NCI-H2081 treated with DMSO at 0.1 percent for 48 hours (cell line): ENCODE measurements at regions not wholly inside any gene's neighbourhood (a gene's known extent, or its start where the extent isn't known, plus 50 kb on each side); places are given as distances from the start of the nearest gene placed in this dataset.

Experiments used
- DNase-seq: peaks from one replicate; lab custom pipeline; 2025; lab: John Stamatoyannopoulos, UW

DNA sequence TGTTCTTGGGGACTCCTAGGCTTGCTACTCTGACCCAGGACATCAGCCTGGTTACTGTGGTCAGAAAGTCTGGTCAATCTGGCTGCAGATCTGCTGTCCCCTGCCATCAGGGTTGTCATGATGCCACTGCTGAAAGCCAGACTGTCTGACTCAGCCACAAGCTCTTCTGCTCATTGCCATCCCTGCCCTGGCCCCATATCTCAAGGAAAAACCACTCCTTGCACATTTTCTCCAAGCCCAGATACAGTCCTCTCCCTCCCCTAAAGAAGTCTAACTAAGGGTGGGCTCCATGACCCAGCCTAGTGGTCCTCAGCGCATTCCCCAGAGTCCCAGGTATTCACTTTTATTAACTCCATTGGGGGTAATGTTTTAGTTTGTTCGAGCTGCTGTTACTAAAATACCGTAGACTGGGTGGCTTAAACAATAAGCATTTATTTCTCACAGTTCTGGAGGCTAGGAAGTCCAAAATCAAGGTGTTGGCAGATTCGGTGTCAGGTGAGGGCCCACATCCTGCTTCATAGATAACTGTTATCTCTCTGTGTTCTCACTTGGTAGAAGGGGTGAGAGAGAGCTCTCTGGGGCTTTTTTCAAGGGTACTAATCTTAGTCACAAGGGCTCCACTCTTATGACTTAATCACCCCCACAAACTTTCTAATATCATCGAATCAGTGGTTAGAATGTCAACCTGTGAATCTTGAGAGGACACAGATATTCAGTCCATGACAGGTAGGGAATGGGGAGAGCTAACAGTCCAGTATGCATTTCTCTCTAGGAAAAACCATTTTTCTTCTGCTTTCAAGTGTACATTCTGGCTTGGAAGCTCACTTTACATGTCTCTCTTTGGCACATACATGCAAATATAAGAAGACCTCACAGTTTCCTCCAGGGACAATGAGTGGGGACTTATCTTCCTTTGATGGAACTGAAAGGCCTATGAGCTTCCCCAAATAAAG lies 94.8 kb upstream of the CXCR4 start:
- no peak for DNase-seq

DNA sequence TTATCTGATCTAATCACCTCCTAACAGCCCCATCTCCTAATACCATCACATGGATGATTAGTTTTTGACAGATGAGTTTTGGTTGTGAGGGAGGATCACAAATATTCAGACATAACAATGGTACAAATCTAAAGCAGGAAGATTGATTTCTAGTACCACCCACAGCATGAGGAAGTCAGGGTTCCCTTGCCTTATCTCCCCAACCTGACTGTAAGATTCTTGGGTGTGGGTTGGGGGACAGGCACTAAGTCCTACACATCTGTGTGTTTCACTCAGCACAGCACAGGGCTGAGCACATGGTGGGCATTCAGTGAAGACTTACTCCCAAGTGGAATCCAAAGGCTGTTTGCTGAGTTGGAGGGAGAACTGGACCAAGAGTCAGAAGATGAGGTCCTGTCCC lies 93.8 kb upstream of the CXCR4 start:
- DNase-seq: no peak

DNA sequence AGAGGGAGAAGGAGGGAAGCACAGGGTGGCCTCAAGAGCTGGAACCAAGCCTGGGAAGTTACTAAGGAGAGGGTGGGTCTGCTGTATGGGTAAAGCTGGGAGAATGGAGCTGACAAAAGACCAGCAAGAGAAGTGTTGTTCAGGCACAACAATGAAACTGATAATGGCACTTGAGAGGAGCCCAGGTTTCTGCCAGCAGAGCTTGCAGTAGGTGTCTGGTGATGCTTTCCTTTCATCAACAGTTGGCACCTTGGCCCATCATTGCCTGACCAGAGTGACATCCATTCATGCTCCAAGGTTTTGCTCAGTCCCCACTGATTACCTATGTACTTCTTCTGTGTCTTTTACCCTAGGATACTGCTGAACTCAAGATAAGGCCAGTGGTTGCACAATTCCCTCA lies 92.9 kb upstream of the CXCR4 start:
- no peak for DNase-seq

DNA sequence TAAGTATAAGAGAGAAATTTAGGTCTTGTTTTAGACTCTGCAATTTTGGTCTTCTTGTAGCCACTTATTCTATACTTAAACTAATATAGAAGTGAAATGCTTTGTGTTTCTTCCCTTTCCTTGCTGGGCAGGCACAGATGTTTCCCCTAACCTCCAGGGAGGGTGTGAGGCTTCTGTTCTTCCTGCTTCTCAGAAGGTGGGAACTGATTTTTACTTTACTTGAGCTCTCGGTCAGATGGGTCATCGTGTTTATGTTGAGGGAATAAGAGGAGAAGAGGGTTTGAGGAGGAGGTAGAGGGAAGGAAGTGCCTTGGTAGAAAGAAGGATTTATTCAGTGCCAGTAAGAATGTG lies 92.5 kb upstream of the CXCR4 start:
- no peak for DNase-seq

DNA sequence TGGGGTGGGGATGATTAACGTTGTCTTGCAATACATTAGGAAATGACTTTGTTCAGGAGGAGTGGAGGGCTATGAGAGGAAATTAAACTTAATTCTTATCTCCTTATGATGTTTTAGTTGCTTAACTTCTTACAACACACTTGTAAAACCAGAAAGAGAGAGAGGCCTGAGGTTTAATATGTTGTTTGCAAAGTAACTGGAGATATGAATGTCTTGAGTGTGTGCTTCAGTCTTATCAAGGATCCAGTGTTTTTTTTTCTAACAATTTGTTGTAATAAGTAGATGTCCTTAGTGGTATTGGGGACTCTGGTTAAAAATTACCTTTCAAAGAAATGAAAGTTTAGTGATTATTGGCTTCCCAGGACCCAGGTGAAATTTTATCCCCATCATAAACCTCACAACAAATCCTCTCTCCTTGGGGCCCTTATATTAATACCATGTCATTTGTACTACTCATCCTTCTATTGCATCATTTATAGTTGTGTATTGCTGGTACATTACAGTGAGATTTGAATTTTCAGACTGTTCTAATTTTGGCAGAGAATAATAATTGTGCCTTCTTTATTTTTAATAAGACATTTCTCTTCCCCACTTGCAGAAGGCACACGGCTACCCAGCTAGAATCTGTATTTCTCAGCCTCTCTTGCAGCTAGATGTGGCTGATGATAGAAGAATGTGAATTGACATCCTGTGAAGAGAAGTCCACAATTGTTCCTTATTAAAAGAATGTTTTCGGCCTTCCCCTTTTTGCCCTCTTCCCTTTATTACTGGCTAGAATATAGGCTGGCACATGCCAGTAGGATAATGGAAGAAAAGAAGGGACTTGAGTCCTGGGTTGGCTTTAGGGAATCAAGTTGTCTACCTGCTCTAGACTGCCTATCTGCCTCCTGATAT lies 91.9 kb upstream of the CXCR4 start:
- no peak for DNase-seq

DNA sequence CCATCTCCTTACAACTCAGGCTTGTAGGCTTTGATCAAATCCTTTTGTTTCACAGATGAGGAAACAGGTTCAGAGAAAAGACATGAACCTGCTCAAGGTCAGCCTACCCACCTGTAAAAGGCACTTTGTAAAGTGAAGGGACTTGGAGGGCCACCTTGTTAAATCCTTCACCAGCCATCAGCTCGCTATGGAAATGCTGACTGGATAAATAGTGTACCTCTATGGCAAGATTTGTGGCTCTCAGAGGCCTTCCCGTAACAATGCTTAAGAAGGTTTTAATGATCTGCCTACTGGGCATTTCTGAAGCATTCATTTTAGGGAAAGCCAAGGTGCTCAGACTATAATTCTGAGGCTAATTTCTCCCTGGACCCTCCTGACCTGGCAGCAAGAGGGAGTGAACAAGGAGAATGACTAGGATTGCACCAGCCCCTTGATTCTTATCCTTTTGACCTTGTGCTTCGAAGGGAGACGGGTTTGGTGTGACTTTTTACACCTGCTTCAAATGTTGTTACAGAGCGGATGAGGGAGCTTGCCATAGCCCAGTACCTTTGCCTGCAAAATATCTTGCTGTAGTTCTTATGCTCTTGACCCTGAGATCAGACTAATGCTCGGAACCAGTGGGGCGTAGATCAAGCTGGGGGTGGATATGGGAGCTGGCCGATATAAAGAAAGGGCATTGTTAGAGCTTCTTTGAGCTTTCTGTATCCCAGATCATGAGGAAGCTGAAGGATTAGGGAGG lies 90.9 kb upstream of the CXCR4 start:
- DNase-seq: no peak

DNA sequence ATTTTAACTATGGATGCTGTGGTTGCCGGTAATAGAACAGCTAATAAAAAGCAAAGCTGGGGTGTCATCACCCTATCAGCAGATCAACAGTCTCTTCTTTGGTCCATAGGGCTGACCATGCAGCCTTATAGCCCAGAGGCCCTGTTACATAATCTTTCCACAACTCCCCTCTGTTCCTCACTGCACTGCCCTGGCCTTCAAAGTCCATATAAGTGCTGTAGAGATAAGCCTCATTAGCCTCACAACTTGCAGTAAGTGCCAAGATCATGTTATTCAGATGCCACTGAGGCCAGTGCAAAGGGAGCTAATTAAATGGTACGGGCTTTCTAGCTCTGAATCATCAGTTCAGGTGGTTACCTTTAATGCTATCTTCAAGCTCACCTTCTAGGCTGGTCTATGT lies 89.7 kb upstream of the CXCR4 start:
- no peak for DNase-seq

DNA sequence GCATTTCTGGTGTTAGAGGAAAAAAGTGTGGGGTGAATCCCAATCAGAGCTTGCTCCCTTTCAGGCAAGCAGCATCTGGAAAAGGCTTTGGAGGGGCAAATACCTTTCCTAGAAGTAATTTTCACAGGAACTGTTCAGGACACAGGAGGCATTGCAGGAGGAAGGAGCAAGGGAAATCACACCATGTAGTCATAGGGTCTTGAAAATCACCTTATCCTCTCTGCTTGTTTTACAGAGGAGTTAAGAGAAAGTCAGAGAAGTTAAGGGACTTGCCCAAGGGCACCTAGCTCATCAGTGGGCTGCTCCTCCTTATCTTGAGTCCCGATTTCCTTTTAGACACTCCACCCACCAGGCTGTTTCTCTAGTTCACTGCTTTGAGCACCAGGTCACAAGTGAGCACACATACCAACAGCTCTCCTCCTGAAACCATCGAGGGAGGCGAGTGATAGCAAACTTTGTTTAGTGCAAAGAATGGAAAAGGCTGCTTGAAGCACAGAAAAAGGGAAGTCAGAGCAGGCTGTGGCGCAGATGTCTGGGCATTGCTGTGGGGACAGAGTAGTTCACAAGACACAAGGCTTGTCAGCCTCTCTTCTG lies 89.2 kb upstream of the CXCR4 start:
- no peak for DNase-seq

DNA sequence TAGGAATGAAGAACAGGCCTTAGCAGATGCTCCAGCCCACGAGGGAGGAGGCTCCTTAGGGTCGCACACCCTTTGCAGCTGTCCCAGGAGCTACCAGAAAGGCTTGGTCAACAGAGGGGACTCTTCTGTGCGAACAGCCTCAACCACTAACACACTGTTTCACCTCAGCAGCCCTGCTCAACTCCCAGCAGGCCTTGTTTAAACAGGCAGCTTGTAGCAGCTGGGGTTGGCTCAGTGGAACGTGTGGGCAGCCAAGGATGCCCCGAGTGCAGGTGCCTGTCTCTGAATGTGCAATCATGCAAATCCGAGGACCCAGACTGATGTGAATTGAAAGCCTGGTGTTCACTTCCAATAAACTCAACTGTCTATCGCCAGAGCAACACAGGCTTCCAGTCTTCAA lies 88.7 kb upstream of the CXCR4 start:
- DNase-seq: no peak

DNA sequence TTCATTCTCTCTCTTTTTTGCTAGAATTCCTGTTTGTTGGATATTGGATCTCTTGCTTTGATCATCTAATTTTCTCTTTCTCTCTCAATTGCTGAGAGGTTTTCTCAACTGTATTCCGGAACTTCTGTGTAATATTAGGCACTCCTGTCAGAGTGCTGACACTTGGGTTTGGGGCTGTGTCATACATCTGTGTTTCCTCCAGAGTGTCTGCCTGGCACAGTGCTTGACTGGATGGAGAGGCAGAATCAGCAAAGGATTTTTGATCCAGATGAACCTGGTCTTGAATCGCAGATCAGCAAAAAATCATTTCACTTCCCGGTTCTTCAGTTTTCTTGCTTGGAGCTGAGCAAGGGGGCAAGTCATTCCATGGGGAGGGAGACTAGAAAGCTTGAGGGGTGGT lies 87.7 kb upstream of the CXCR4 start:
- DNase-seq: no peak

DNA sequence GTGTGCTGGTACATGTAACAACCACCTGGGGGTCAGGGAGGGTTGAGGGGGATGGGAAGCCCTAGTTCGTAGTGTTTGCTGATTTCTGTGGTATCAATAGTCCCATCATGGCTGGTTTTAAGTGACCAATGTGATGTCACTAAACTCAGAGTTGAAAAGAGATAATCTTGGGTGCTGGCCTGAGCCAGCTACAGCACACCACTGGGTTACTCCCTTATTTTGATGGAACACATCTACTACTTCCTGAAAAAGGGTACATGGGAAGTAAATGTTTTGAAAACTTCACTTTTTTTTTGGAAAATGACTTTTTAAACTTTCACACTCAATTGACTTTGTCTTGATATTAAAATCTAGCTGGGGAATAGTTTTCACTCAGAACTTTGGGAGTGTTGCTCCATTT lies 87.0 kb upstream of the CXCR4 start:
- no peak for DNase-seq

DNA sequence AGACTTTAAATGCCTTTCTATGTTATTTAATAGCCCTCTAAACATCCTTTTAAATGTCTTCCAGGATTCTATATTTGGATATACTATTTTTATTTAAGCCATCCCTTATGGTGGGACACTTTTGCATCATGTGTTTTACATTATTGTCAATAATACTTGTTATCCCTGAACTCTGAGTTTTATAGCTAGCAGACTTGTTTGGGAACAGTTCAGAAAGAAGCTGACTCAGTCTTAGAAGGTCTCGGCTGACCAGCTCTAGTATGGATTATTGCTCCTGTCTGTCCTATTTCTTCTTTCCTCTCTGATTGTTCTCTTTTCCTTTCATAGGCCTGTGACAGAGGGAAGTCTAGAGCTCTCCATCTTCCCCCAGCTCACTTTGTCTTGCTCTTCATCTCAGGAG lies 77.3 kb upstream of the CXCR4 start:
- DNase-seq: no peak

DNA sequence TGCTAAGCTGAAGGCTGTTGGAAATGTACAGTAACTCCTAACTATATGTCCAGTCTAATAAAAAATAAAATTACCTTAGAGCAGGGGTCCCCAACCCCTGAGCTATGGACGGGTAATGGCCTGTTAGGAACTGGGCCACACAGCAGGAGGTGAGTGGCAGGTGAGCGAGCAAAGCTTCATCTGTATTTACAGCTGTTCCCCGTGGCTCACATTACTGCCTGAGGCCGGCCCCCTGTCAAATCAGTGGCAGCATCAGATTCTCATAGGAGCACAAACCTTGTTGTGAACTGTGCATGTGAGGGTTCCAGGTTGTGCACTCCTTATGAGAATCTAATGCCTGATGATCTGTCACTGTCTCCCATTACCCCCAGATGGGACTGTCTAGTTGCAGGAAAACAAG lies 73.1 kb upstream of the CXCR4 start:
- no peak for DNase-seq

DNA sequence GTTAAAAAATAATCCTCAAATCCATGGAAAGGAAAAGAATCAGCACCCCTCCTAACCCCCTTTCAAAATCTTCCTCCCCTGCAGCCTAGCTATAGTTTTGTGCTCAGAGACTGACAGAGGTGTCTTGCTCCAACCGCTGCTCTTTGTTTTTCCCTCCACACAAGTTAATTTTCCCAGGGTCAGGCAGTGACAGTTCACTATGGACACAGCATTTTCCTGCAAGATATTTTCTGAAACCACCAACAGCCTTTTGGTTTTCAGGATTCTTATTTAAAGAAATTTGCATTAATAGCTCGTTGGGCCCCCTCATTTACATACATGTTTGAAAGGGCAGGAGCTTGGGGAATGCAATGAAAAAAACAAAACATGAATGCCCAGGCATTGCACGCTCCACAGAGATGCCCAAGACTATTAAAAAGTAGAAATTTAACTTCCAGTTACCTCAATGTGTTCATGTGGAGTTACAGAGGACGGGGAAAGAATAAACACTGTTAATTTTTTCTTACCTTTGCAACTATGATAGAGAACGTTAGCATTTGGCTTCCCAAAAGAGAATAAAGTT lies 71.4 kb upstream of the CXCR4 start:
- no peak for DNase-seq

DNA sequence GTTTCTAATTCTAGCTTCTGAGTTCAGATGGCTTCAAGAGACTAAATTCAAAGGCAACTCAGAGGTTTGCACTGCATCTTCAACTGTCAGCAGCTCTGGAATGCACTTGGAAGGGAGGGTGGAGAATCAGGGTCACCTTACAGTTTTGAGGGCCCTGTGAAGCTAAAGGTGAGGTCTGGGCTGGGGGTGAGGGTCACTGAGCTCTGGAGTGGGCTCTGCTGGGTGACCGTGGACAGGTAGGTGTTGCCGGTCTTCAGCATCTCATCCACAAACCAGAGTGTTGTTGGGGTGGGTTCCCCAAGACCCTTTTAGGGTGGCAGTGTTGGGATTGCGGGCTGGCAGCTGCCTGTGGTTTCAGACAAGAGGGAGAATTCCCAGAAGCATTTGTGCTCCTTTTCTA lies 70.1 kb upstream of the CXCR4 start:
- no peak for DNase-seq

DNA sequence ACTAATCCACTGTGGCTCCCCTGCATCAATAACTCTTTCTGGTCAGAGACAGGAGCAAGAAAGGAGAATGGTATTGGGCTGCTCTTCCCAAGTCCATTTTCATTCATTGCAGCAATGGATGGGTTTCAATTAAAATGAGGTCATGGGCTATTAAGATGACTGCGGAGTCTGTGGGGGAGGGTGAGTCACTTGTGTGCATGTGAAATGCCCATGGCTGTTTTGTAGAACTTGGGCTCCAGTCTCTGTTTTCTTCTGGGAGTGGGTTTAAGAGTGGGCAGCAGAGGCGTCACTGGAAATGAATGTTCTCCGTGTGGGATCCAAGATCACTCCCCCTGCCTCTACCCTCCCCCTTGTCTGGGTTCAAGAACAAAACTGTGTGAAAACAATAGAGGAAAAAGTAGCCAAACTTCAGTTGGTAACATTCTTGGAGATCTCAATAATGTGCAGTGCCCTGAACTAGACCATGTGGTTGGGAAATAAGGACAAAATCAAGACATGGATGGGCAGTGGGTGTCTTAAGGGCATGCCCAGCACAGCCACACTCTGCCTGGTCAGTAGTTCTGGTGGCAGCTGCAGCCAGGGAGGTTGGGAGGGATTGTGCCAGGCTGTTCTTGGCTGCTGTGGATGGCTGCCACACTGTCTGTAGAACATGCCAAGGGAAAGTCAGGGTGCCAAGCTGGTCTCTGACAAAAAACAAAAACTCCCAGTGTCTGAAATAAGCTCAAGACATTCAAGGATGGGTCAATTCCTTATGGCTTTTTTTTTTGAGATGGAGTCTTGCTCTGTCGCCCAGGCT lies 68.2 kb upstream of the CXCR4 start:
- no peak for DNase-seq

DNA sequence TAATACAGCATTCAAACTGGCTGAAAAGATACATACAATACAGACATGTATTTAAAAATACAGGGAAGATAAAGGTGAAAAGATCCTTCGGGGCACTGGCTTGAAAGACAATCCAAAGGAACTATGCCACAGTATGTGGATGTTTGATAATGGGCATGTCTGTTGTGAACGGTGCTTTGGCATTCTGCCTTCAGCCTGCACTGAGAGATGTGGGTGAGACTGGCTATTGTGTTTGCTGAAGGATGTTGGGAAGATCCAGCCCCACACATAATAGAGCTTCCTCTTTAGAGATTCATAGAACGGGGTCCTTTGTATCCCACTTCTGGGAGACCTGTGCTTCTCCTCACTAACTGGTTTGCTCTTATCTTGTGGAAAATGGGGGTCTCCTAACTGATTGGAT lies 65.1 kb upstream of the CXCR4 start:
- no peak for DNase-seq

DNA sequence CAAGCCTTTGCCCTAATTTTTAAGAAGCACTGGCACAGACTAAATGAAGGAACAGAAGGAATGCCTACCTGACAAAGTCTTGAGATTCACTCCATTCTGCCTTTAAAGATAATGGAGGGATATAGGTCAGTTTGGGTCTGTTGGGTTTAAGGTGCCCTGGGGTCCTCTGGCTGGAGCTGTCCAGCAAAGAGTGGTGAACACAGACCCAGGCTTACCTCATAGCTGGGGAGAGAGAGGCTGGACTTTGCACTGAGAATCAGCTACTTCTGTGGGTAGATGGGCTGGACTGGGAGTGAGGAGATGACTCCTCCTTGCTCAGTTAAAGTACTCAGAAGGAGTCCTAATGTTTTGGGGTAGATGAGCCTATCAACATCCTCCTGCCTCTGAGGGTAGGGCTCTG lies 64.4 kb upstream of the CXCR4 start:
- DNase-seq: no peak

DNA sequence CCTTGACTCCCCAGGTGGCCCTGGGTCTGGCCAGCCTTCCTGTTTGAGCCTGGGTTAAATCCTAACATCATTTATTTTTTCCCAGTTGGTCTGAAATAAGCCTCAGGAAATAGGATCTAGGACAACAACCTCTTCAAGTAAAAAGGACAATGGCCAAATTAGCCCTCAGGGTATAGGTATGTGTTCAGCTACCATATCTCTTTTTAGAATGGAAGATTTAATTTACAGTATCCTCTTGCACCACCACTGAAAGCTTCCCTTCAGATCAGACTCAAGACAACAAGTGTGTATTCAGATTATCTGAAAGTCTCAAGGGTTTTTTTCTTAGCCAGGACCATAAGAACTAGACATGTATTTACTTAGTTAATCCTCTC lies 61.6 kb upstream of the CXCR4 start:
- DNase-seq: no peak

DNA sequence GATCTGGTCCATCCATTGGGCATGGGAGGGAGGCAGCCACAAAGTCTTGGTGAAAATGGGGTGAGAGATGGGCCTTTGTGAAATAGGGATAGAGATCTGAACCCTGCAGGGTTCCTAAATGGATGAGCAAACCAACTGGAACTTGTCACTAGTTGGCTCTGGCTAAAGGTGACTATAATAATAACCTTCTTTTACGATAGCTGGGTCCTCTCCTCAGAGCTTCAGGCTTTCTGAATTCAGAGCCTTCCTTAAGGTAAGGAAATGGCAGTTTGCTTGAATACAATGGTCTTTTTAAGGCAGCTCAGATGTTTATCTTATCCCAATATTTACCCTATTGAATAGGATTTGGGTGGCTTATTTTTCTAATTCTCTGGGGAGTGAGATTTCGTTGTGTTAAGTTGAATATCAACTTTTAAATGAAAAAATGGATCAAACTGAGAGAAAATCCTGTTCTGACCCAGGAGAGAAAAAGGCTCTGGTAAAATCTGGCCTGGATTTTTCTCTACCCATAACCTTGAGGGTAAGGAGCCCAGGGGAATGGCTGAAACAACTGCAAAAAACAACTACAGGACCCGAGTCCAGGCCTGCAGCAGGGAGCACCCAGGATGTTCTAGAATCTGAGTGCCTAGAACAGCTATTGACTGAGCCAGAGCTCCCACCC lies 61.1 kb upstream of the CXCR4 start:
- no peak for DNase-seq

DNA sequence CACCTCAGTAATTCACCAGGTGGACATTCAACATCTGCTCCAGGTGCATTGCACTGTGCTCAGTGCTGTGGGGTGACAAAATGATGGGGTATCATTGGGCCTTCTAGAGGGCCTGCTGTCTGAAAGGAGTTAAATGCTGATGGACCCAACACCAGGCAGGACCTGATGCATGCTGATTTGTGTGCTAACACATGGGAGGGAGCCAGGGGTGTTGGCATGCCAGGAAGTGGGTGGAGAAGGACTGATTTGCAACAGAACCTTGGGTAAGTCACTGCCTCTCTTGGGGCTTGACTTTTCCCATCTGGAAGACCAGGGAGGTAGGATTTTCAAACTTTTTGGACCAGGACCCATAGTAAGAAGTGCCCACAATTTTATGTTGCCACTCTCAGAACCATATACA lies 57.9 kb upstream of the CXCR4 start:
- DNase-seq: no peak
